DND-41 (cell line): ENCODE measurements at regions not wholly inside any gene's neighbourhood (a gene's known extent, or its start where the extent isn't known, plus 50 kb on each side); places are given as distances from the start of the nearest gene placed in this dataset.

Experiments
- EZH2 ChIP-seq: IDR thresholded peaks from 3 replicates; pipeline ENCODE4 v1.6.1; 2012; ENCODE audit warnings: borderline replicate concordance, low read depth, mild to moderate bottlenecking, moderate library complexity, low read length, inconsistent platforms; ENCODE audit not compliant: severe bottlenecking
- TF ChIP-seq, protein P1 (sequence below): IDR thresholded peaks from 2 replicates; pipeline ENCODE4 v1.5.1; 2012; ENCODE audit warnings: borderline replicate concordance, low read length, moderate library complexity, mild to moderate bottlenecking; ENCODE audit not compliant: poor library complexity, severe bottlenecking; ENCODE audit errors: extremely low read depth

DNA sequence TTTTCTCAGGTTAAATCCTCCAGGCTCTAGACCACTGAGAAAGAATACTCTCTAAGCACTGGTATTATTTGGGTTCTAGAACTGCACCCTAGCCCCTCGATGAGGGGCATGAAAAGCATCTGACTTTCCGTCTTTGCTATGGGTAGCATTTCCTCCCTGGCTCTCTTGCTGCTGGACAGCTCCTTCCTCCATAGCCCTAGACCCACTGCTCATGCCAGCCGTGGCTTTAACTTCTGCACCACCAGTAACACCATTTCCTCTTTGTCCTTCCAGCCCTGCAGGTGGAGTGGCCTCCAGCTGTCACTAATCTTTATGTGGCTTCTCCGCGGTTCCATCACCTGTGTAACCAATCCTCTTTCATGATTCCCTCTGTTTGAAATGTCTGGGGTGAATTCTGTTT lies 194.9 kb downstream of the SCP2D1 start:
- TF ChIP-seq, protein P1, sequence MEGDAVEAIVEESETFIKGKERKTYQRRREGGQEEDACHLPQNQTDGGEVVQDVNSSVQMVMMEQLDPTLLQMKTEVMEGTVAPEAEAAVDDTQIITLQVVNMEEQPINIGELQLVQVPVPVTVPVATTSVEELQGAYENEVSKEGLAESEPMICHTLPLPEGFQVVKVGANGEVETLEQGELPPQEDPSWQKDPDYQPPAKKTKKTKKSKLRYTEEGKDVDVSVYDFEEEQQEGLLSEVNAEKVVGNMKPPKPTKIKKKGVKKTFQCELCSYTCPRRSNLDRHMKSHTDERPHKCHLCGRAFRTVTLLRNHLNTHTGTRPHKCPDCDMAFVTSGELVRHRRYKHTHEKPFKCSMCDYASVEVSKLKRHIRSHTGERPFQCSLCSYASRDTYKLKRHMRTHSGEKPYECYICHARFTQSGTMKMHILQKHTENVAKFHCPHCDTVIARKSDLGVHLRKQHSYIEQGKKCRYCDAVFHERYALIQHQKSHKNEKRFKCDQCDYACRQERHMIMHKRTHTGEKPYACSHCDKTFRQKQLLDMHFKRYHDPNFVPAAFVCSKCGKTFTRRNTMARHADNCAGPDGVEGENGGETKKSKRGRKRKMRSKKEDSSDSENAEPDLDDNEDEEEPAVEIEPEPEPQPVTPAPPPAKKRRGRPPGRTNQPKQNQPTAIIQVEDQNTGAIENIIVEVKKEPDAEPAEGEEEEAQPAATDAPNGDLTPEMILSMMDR, result no peak
- no peak for TF ChIP-seq EZH2
